HEK293 (cell line): ENCODE measurements at regions not wholly inside any gene's neighbourhood (a gene's known extent, or its start where the extent isn't known, plus 50 kb on each side); places are given as distances from the start of the nearest gene placed in this dataset.
"Not testable (repeated sequence)": the region's sequence is repeated elsewhere in the genome, so short reads cannot be mapped to it uniquely, and the experiment has no call there.

Experiments used
- CTCF ChIA-PET: fragments of 350-600 bp; formaldehyde crosslinking; extraction: SDS; loops from one replicate; lab custom pipeline; 2021; ENCODE audit warnings: antibody characterized with exemption; lab: Yijun Ruan, JAX
- POLR2A ChIA-PET: fragments of 300-600 bp; formaldehyde crosslinking; extraction: SDS; loops from one replicate; lab custom pipeline; 2020; ENCODE audit warnings: antibody characterized with exemption, inconsistent platforms; lab: Yijun Ruan, JAX
- H3K27ac ChIP-seq: fragments of 200-500 bp; sonication (Bioruptor generic); 2 replicates; pipeline ENCODE4 v1.5.1; 2014; ENCODE audit warnings: low read depth, low read length, control low read depth, inconsistent platforms; ENCODE audit errors: extremely low read depth
- H3K36me3 ChIP-seq, 2 experiments: fragments of 200-500 bp in 1 of 2; sonication (Bioruptor generic) in 1 of 2; 1 replicate in 1 of 2; 2 replicates in 1 of 2; pipeline ENCODE4 v1.5.1; 2014 to 2017; ENCODE audit warnings: inconsistent platforms in 2 of 2, low read length in 2 of 2; ENCODE audit not compliant: control insufficient read depth in 2 of 2, insufficient read depth in 1 of 2
- H3K4me1 ChIP-seq: fragments of 200-500 bp; sonication (Bioruptor generic); 2 replicates; pipeline ENCODE4 v1.5.1; 2014; ENCODE audit warnings: mild to moderate bottlenecking, low read length, inconsistent platforms; ENCODE audit not compliant: control insufficient read depth, insufficient read depth
- H3K4me3 ChIP-seq: 2 replicates; pipeline ENCODE4 v1.5.1; 2011; ENCODE audit warnings: low read depth, mild to moderate bottlenecking, control low read depth, low read length, moderate library complexity
- H3K9me3 ChIP-seq: fragments of 200-500 bp; sonication (Bioruptor generic); 2 replicates; pipeline ENCODE4 v1.5.1; 2014; ENCODE audit warnings: low read depth, low read length, inconsistent platforms; ENCODE audit not compliant: control insufficient read depth, insufficient read depth
- MYNN ChIP-seq: fragments of 450-650 bp; formaldehyde crosslinking; IDR thresholded peaks from 2 replicates; pipeline ENCODE4 v1.5.1; 2016; ENCODE audit warnings: missing biosample characterization, missing genetic modification characterization, borderline replicate concordance
- SP3 ChIP-seq: fragments of 450-650 bp; formaldehyde crosslinking; IDR thresholded peaks from 2 replicates; pipeline ENCODE4 v1.5.1; 2016; ENCODE audit warnings: missing biosample characterization, missing genetic modification characterization
- ZFHX2 ChIP-seq: fragments of 450-650 bp; formaldehyde crosslinking; conservative IDR thresholded peaks from 2 replicates; pipeline ENCODE4 v1.5.1; 2016; ENCODE audit warnings: missing biosample characterization, missing genetic modification characterization
- ZNF146 ChIP-seq: fragments of 450-650 bp; formaldehyde crosslinking; IDR thresholded peaks from 2 replicates; pipeline ENCODE4 v1.5.1; 2016; ENCODE audit warnings: missing biosample characterization, missing genetic modification characterization
- ZNF174 ChIP-seq: fragments of 450-650 bp; formaldehyde crosslinking; IDR thresholded peaks from 2 replicates; pipeline ENCODE4 v1.5.0; 2017; ENCODE audit warnings: missing biosample characterization, mild to moderate bottlenecking, missing genetic modification characterization
- ZNF266 ChIP-seq: fragments of 450-650 bp; formaldehyde crosslinking; IDR thresholded peaks from 2 replicates; pipeline ENCODE4 v1.5.1; 2016; ENCODE audit warnings: missing biosample characterization, missing genetic modification characterization, low read depth
- ZNF37A ChIP-seq: fragments of 450-650 bp; IDR thresholded peaks from 2 replicates; pipeline ENCODE4 v1.5.1; 2018; ENCODE audit warnings: missing biosample characterization, missing genetic modification characterization
- ZNF473 ChIP-seq: fragments of 450-650 bp; formaldehyde crosslinking; IDR thresholded peaks from 2 replicates; pipeline ENCODE4 v1.5.1; 2017; ENCODE audit warnings: missing biosample characterization, missing genetic modification characterization
- ZNF621 ChIP-seq: fragments of 450-650 bp; formaldehyde crosslinking; IDR thresholded peaks from 2 replicates; pipeline ENCODE4 v1.5.1; 2017; ENCODE audit warnings: missing biosample characterization, missing genetic modification characterization
- ZNF624 ChIP-seq: fragments of 450-650 bp; formaldehyde crosslinking; IDR thresholded peaks from 2 replicates; pipeline ENCODE4 v1.5.1; 2017; ENCODE audit warnings: missing biosample characterization, missing genetic modification characterization
- ZNF670 ChIP-seq: fragments of 450-650 bp; formaldehyde crosslinking; IDR thresholded peaks from 2 replicates; pipeline ENCODE4 v1.5.1; 2016; ENCODE audit warnings: missing biosample characterization, missing genetic modification characterization, low read depth
- ZNF677 ChIP-seq: fragments of 450-650 bp; IDR thresholded peaks from 2 replicates; pipeline ENCODE4 v1.5.0; 2018; ENCODE audit warnings: missing biosample characterization, mild to moderate bottlenecking, missing genetic modification characterization, moderate library complexity
- ZNF768 ChIP-seq: fragments of 450-650 bp; formaldehyde crosslinking; IDR thresholded peaks from 2 replicates; pipeline ENCODE4 v1.5.1; 2018; ENCODE audit warnings: missing biosample characterization, mild to moderate bottlenecking, missing genetic modification characterization
- ZNF777 ChIP-seq: fragments of 450-650 bp; formaldehyde crosslinking; IDR thresholded peaks from 2 replicates; pipeline ENCODE4 v1.5.1; 2017; ENCODE audit warnings: missing biosample characterization, missing genetic modification characterization, borderline replicate concordance
- ZXDB ChIP-seq: fragments of 450-650 bp; formaldehyde crosslinking; IDR thresholded peaks from 2 replicates; pipeline ENCODE4 v1.5.1; 2016; ENCODE audit warnings: missing biosample characterization, missing genetic modification characterization
- TF ChIP-seq, protein P1 (sequence below): fragments of 450-650 bp; formaldehyde crosslinking; IDR thresholded peaks from 2 replicates; pipeline ENCODE4 v1.5.1; 2017; ENCODE audit warnings: missing biosample characterization, mild to moderate bottlenecking, missing genetic modification characterization, moderate library complexity

DNA sequence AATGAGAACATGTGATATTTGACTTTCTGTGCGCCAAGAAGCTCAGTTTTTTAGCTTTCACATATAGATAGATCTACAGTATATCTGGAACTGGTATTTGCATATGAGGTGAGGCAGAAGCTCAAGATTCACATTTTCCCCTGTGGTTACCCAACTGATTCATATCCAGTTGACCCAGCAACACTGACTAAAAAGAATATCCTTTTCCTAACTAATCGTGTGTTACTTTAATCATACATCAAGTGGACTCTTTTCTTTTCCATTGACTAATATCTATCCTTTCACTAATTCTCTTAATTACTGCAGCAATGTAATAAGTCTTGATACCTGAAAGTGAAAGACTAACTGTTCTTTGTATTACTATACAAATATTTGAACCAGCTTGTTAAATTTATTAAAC, 236.1 kb downstream of the AEBP2 start:
- no peak overlapping the region for H3K27ac ChIP-seq
- no peaks in the 10 kb centered on the region for H3K4me1 ChIP-seq
- H3K9me3 ChIP-seq: no peaks in the 10 kb centered on the region
- TF ChIP-seq ZXDB (no peak), ZNF677 (tag by site-specific recombination) (no peak), ZNF624 (no peak), ZNF146 (tag by site-specific recombination) (no peak)
- TF ChIP-seq, protein P1, sequence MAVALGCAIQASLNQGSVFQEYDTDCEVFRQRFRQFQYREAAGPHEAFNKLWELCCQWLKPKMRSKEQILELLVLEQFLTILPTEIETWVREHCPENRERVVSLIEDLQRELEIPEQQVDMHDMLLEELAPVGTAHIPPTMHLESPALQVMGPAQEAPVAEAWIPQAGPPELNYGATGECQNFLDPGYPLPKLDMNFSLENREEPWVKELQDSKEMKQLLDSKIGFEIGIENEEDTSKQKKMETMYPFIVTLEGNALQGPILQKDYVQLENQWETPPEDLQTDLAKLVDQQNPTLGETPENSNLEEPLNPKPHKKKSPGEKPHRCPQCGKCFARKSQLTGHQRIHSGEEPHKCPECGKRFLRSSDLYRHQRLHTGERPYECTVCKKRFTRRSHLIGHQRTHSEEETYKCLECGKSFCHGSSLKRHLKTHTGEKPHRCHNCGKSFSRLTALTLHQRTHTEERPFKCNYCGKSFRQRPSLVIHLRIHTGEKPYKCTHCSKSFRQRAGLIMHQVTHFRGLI (tag by site-specific recombination): no peak
- H3K4me3 ChIP-seq: no peak overlapping the region
- ChIA-PET POLR2A (no interaction called here), CTCF (no interaction called here)
- H3K36me3 ChIP-seq: no peaks in the 10 kb centered on the region

DNA sequence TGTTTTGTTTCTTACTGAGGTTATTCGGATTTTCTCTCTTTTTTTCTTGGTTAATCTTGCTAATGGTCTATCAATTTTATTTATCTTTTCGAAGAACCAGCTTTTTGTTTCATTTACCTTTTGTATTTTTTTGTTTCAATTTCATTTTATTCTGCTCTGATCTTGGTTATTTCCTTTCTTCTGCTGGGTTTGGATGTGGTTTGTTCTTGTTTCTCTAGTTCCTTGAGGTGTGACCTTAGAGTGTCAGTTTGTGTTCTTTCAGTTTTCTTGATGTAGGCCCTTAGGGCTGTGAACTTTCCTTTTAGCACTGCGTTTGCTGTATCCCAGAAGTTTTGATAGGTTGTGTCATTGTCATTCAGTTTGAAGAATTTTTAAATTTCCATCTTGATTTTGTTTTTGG, 239.2 kb downstream of the AEBP2 start:
- H3K9me3 ChIP-seq, CTCF ChIA-PET, H3K4me3 ChIP-seq, H3K4me1 ChIP-seq, POLR2A ChIA-PET, H3K36me3 ChIP-seq, H3K27ac ChIP-seq: not testable (repeated sequence)

DNA sequence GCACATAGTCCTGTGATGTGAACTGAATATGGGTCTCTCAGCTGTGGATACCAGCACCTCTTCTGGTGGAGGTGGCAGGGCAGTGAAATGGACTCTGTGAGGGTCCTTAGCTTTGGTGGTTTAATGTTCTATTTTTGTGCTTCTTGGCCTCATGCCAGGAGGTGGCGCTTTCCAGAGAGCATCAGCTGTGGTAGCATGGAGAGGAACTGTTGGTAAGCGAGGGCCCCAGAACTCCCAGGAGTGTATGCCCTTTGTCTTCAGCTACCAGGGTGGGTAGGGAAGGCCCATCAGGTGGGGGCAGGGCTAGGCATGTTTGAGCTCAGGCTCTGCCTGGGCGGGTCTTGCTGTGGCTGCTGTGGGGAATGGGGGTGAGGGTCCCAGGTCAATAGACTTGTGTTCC, 241.7 kb downstream of the AEBP2 start:
- H3K27ac ChIP-seq: no peak overlapping the region
- no peak overlapping the region for H3K4me3 ChIP-seq
- H3K36me3 ChIP-seq: no peaks in the 10 kb centered on the region
- no peak for TF ChIP-seq MYNN (tag by site-specific recombination)
- no peak for TF ChIP-seq ZFHX2 (tag by site-specific recombination)
- TF ChIP-seq, all 188 proteins: peak for 0
- no peaks in the 10 kb centered on the region for H3K9me3 ChIP-seq
- no peaks in the 10 kb centered on the region for H3K4me1 ChIP-seq
- ChIA-PET CTCF (interaction anchor here (0.7 kb wide), 1 partner anchor 663 kb away, joined by 5 read pairs; no protein-coding TSS in a partner anchor), POLR2A (no interaction called here)

DNA sequence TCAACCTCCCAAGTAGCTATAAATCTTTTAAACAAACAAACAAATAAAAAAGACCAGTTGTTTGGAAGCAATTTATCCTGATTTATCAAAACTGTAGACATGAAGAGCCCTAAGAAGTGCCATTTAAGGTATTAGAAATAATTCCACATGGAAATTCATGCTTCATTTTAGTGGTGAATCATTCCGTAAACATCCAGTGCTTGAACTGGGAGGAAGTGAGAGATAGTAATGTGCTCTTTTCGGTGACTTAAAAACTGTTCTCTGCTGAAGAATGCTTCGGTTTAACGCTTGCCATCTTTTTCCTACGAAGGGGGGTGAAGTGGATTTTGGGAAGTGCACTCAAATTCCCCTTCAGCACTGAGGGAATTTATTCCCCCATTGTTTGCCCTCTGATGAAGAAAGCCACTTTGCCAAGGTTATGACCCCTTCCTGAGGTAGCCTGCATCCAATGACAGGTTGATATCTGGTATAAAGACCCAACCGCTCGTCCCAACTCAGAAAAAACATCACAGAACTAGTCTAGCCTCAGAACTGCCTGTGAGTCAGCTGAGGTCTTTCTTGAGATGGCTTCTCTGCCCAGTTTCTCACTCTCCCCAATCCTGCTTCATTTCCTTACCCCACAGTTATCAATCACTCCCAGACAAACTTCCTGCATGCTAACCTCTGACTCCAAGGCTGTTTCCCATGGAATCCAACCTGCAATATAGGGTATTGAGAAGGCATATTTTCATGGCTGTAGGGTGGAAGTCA, 244.1 kb downstream of the AEBP2 start:
- ChIA-PET POLR2A (no interaction called here), CTCF (no interaction called here)
- H3K4me1 ChIP-seq: no peaks in the 10 kb centered on the region
- no peak for TF ChIP-seq ZNF37A (tag by site-specific recombination)
- no peak for TF ChIP-seq ZNF670 (tag by site-specific recombination)
- no peak for TF ChIP-seq ZNF473 (tag by site-specific recombination)
- TF ChIP-seq SP3 (tag by site-specific recombination): no peak
- no peak for TF ChIP-seq ZNF777 (tag by site-specific recombination)
- TF ChIP-seq, protein P1 (tag by site-specific recombination): no peak
- no peak for TF ChIP-seq ZNF174 (tag by site-specific recombination)
- TF ChIP-seq ZNF621 (tag by site-specific recombination): no peak
- TF ChIP-seq ZNF266 (tag by site-specific recombination): no peak
- no peak for TF ChIP-seq ZNF768 (tag by site-specific recombination)
- TF ChIP-seq, all 188 proteins: peak for 0
- no peaks in the 10 kb centered on the region for H3K36me3 ChIP-seq
- H3K27ac ChIP-seq: no peak overlapping the region
- no peak overlapping the region for H3K4me3 ChIP-seq
- H3K9me3 ChIP-seq: no peaks in the 10 kb centered on the region
